HuH-7 (cell line): ENCODE measurements at regions not wholly inside any gene's neighbourhood (a gene's known extent, or its start where the extent isn't known, plus 50 kb on each side); places are given as distances from the start of the nearest gene placed in this dataset.
A peak's percentile ranks its signal among the peaks of the same experiment; 100 is the strongest.

ENCODE experiments used
- DNase-seq: peaks from one replicate; pipeline ENCODE4 v3.0.0; 2011; ENCODE audit warnings: low spot score

GRCh38 chr15:70473581-70474370 is 289.6 kb downstream of the UACA start:
- no peak for DNase-seq

GRCh38 chr15:70471517-70471916 is 291.8 kb downstream of the UACA start:
- DNase-seq = no peak

DNA sequence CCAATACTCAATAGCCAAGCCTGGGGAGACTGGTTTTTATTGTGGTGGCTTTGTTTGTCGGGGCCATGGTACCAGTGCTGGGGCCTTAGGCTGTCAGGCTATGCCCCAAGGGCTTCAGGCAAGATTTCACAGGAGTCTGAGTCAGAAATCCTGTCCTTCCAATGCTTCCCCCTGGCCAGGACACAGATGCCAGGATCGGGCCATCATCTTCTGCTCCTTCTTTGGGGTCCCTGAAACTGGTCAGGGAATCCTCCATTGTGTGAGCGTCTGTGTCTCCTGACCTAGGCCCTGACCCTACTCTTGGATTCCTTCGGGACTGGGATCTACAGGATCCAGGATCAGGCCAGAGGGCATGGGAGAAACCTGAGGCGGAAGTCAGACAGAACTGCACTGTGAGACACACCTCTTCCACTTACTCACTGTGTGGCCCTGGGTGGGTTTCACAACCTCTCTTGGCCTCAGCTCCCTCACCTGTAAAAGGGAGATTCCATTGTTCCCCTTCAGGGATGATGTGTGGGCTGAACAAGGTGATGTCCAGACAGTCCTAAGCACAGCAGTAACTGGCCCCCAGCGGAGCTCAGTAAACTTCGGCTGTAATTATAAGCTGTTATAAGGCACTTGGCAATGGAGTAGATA is 292.7 kb downstream of the UACA start:
- no peak for DNase-seq

- no peak for DNase-seq
These were observed 293.5 kb downstream of the UACA start for GRCh38 chr15:70469651-70470555.

DNA sequence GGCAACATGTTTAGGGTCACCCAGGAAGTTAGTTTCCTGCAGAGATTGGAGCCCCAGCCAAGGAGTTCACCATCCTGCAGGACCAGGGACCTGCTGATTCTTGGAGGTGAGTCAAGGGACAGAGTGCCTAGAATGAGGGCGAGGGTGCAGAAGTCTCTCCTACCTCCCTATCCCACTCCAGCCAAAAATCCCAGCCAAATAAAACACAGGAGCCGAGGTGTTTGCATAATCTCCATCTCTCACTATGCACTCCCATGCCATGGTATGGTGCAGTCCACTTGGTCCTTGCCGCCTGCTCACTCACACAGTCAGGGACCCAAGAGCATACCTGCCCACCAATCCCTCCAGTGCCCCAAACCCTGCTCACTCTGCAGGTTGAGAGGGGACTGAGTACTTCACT is 294.2 kb downstream of the UACA start:
- DNase-seq = no peak

DNA sequence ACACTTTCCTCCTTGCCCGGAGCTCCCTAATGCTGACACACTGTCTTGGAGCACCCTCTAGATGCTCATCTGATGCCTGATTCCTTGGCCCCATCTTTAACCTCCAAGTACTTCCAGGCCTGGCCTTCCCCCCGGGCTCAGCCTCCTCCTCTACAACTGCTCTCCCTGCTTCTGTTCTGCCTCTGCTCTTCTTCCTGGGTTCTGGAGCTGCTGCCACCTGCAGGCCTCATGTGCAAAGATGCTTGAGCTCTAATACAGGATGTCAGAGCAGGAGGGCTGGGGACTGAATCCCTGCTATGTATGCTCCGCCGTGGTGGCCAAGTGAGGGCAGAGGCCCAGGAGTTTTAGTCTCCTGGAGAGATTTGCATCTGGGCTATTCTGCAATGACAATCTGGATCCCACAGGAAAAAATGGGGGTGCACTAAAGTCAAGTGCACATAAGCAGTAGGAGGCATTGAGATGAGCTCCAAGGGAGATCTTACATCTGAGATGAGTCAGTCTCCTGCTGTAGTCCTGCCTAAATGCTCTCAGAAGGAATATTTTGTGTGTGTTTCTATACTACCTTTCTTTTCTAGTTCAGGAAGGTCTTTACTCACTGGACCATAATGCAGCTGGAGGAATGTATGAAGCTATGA is 296.3 kb downstream of the UACA start:
- peak; percentile 80 for DNase-seq

- DNase-seq = no peak
These were observed 297.1 kb downstream of the UACA start for GRCh38 chr15:70466305-70466704.

- no peak for DNase-seq
These were observed 297.5 kb downstream of the UACA start for GRCh38 chr15:70465812-70466211.

DNA sequence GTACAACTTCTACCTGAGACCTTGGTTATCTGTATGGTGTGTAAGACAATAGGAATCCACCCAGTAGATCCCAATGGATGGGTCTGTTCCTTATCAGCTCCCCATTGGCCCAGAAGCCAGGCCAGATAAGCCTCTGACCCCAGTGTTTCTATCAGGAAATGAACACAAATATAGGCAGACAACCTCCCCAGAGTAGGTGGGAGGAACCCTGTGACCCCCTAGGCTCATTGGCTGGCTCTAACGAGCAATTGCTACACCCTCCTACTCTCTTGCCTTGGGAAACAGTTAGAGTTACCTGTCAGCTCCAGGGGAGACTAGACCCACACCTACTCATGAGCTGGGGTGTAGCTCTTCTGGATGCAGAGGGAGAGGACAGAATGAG is 299.9 kb downstream of the UACA start:
- no peak for DNase-seq

DNA sequence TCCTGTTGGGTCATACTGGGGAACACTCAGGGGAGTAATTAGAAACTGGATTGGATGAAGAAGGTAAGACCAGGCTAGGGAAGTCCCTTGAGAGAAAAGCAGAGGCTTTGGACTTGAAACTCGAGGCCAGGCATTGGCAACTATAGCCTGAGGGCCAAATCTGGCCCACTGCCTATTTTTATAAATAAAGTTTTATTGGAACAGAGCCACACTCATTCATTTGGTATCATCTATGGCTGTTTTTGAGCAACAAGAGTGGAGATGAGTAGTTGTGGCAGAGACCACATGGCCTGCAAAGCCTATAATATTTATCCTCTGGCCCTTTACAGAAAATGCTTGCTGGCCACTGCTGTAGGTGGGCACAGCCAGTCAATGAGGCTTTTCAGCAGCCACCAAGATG is 301.4 kb downstream of the UACA start:
- no peak for DNase-seq

DNA sequence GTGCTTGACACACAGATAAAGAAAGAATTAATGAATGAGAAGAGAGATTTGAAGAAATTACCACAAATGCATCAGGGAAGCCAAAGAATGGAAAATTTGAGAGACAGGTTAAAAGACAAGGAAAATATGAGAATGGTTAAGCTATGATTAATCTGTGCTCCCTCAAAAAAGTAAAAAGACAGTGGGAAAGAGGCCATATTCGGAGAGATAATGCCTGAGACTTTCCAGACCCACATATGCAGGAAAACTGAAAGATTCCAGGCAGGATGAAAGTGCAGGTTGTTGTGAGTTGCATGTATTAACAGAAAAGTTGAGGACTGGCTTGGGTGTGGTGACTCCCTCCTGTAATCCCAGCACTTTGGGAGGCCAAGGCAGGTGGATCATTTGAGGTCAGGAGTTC is 302.3 kb downstream of the UACA start:
- no peak for DNase-seq

DNA sequence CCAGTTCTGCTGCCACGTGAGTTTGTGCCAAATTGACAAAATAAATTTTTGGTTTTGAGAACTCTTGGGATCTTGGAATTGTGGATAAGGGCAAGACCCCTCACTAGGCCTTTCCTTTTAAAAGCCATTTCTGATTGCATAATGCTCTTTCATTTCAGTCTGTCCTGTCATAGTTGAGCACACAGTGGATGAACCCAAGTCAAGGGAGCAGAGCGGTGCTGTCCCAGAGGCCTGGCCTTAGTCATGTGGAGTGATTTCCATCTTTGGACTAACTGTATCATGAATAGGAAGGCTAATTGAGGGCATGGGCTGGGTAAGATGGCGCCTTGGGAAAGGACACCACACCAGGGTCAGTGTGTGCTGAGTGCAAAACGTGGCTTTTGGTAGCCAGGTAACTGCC is 304.0 kb downstream of the UACA start:
- no peak for DNase-seq

- no peak for DNase-seq
These were observed 309.6 kb downstream of the UACA start for GRCh38 chr15:70453766-70454165.

DNA sequence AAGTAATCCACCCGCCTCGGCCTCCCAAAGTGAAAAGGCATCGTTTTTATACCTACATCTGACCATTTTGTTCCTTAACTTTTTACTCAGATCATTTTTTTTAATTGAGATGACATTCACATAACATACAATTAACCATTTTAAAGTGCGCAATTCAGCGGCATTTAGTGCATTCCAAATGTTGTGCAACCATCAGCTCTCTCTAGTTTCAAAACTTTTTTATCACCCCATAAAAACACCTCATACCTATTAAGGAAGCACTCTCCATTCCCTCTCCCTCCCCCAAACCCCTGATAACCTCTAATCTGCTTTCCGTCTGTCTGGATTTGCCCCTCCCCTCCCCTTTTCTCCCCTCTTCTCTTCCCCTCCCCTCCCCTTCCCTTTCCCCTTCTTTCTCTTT is 310.1 kb downstream of the UACA start:
- DNase-seq = no peak

- DNase-seq = no peak
These were observed 311.3 kb downstream of the UACA start for GRCh38 chr15:70451821-70452653.

DNA sequence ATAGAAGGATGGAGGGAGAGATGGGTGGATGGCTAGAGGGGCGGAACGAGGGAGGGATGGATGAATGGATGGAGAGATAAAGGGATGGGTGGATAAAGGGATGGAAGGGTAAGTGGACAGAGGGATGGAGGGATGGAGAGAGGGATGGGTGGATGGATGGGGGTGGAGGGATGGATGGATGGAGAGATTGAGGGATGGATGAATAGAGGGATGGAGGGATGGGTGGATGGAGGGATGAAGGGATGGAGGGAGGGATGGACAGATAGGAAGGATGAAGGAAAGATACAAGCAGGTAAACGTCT is 313.3 kb downstream of the UACA start:
- DNase-seq = no peak

- DNase-seq = no peak
These were observed 313.8 kb downstream of the UACA start for GRCh38 chr15:70449311-70450141.

GRCh38 chr15:70447928-70448698 is 315.2 kb downstream of the UACA start:
- DNase-seq = no peak

DNA sequence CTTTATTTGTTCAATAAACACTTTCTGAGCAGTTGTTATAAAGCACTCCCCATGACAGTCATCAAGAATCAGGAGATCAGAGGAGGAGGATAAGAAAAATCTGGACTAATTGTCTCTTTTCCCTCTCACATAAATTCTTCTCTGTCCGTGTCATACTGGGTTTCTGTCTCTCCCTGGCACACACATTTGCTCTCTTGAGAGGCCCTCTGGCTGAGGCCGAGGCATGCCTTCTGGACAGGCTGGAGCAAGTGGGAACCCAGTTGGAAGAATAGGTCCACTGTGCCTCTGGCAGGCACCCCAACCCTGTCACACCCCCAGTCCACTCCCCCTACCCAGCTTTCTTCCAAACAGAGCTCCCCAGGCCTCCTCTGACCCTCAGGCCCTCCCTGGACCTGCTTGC is 315.8 kb downstream of the UACA start:
- no peak for DNase-seq

GRCh38 chr15:70447081-70447480 is 316.3 kb downstream of the UACA start:
- no peak for DNase-seq
